C4-2B (cell line): ENCODE measurements at regions not wholly inside any gene's neighbourhood (a gene's known extent, or its start where the extent isn't known, plus 50 kb on each side); places are given as distances from the start of the nearest gene placed in this dataset.

Source experiments
- CTCF ChIP-seq: fragments of 450-650 bp; conservative IDR thresholded peaks from 2 replicates; pipeline ENCODE4 v1.5.1; 2017; ENCODE audit warnings: mild to moderate bottlenecking
- ZFX ChIP-seq: fragments of 450-650 bp; IDR thresholded peaks from 2 replicates; pipeline ENCODE4 v1.6.1; 2017

GRCh38 chr20:20930500-20930899 is 175.7 kb downstream of the LINC00237 start:
- TF ChIP-seq CTCF (no peak), ZFX (no peak)
